ENCODE measurements at regions not wholly inside any gene's neighbourhood (a gene's known extent, or its start where the extent isn't known, plus 50 kb on each side); places are given as distances from the start of the nearest gene placed in this dataset.

GRCh38 chr19:31761281-31761913 is 412.2 kb upstream of the TSHZ3 start:
- no peaks in the 10 kb centered on the region for H3K36me3 ChIP-seq (ENCODE audit: low read depth, missing control alignments)
- WGBS, 2 donors = 77 to 80% methylated on average over 15 of the region's 15 CpGs
- intact Hi-C loops (cut with DNase I; ENCODE audit: low total_unique reads) = no loop called here

GRCh38 chr19:31770223-31770622 is 421.0 kb upstream of the TSHZ3 start:
- H3K4me1 ChIP-seq = no peaks in the 10 kb centered on the region
- no peaks in the 10 kb centered on the region for H3K27me3 ChIP-seq
- H3K27ac ChIP-seq = no peak overlapping the region
- H3K9me3 ChIP-seq = no peaks in the 10 kb centered on the region
- TF ChIP-seq POLR2A (IDR thresholded peaks at IDR 0.05) (no peak), CTCF (IDR thresholded peaks at IDR 0.05) (no peak)
- intact Hi-C loops (cut with DNase I; ENCODE audit: low total_unique reads) = no loop called here
- 86 to 93% methylated on average over 4 of the region's 4 CpGs for WGBS, 2 donors
- DNase-seq = no peak
- H3K36me3 ChIP-seq (ENCODE audit: low read depth, missing control alignments) = no peaks in the 10 kb centered on the region
- H3K4me3 ChIP-seq = no peak overlapping the region

More at GRCh38 chr19:31761281-31761913, 412.2 kb upstream of the TSHZ3 start:
- Histone ChIP-seq H3K27ac (no peak overlapping the region), H3K9me3 (no peaks in the 10 kb centered on the region), H3K27me3 (no peaks in the 10 kb centered on the region), H3K4me1 (no peaks in the 10 kb centered on the region), H3K4me3 (no peak overlapping the region)
- no peak for DNase-seq
- TF ChIP-seq CTCF (IDR thresholded peaks at IDR 0.05) (no peak), POLR2A (IDR thresholded peaks at IDR 0.05) (no peak)

GRCh38 chr19:31772915-31773314 is 423.7 kb upstream of the TSHZ3 start:
- no peak for DNase-seq
- H3K36me3 ChIP-seq (ENCODE audit: low read depth, missing control alignments) = no peaks in the 10 kb centered on the region
- H3K4me1 ChIP-seq = no peaks in the 10 kb centered on the region
- H3K27ac ChIP-seq = no peak overlapping the region
- H3K4me3 ChIP-seq = no peak overlapping the region
- no peaks in the 10 kb centered on the region for H3K9me3 ChIP-seq
- H3K27me3 ChIP-seq = no peaks in the 10 kb centered on the region
- intact Hi-C loops (cut with DNase I; ENCODE audit: low total_unique reads) = no loop called here
- no peak for TF ChIP-seq CTCF (IDR thresholded peaks at IDR 0.05)
- no peak for TF ChIP-seq POLR2A (IDR thresholded peaks at IDR 0.05)
- WGBS, 2 donors = 59 to 67% methylated on average over 5 of the region's 5 CpGs

- WGBS, 2 donors = 89 to 97% methylated on average over 4 of the region's 4 CpGs
- Histone ChIP-seq H3K4me1 (peaks cover 4% of the 10 kb centered on the region), H3K36me3 (ENCODE audit: low read depth, missing control alignments) (no peaks in the 10 kb centered on the region), H3K27me3 (no peaks in the 10 kb centered on the region), H3K4me3 (no peak overlapping the region), H3K9me3 (no peaks in the 10 kb centered on the region), H3K27ac (no peak overlapping the region)
- intact Hi-C loops (cut with DNase I; ENCODE audit: low total_unique reads) = no loop called here
- TF ChIP-seq POLR2A (IDR thresholded peaks at IDR 0.05) (no peak), CTCF (IDR thresholded peaks at IDR 0.05) (no peak)
- DNase-seq = no peak
Measured at GRCh38 chr19:31781542-31781941, 432.3 kb upstream of the TSHZ3 start.

DNA sequence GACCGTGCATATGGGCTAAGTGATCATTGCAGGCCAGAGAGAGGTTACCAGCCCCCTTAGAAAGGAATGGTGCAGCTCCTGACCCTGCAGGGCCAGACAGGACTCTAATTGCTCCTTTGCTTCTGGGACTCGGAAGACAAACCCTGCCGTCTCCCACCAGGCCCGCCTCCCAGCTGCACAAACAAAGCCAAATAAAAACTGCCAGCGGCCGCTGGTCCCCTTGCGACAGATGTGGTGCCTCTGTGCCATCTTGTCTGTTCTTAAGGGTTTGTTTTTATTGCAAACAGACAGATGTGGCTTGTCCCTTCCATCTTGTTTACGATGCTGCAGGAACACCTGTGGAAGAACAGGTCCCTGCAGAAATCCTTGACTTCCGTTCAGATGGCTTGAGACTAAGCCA is 434.4 kb upstream of the TSHZ3 start:
- H3K4me3 ChIP-seq = no peak overlapping the region
- TF ChIP-seq CTCF (IDR thresholded peaks at IDR 0.05) (no peak), POLR2A (IDR thresholded peaks at IDR 0.05) (no peak)
- intact Hi-C loops (cut with DNase I; ENCODE audit: low total_unique reads) = no loop called here
- no peaks in the 10 kb centered on the region for H3K36me3 ChIP-seq (ENCODE audit: low read depth, missing control alignments)
- no peak overlapping the region for H3K27ac ChIP-seq
- no peaks in the 10 kb centered on the region for H3K9me3 ChIP-seq
- DNase-seq = no peak
- peaks cover 4% of the 10 kb centered on the region for H3K4me1 ChIP-seq
- 56% methylated on average over 7 to 9 of the region's 9 CpGs for WGBS, 2 donors
- H3K27me3 ChIP-seq = no peaks in the 10 kb centered on the region
